ENCODE measurements at regions not wholly inside any gene's neighbourhood (a gene's known extent, or its start where the extent isn't known, plus 50 kb on each side); places are given as distances from the start of the nearest gene placed in this dataset.

GRCh38 chr9:117486426-117486825, 71.6 kb upstream of the ASTN2 start:
- DNase-seq (ENCODE audit: low read depth) = no peak
- no peak for TF ChIP-seq CTCF (IDR thresholded peaks at IDR 0.05; ENCODE audit: low read depth, low read length, missing control alignments)
- in situ Hi-C loops (cut with HindIII; ENCODE audit: low sequenced_read_pairs) = no loop called here
- no peak overlapping the region for H3K4me3 ChIP-seq (ENCODE audit: low read depth, low read length)

- no peak for TF ChIP-seq CTCF (IDR thresholded peaks at IDR 0.05; ENCODE audit: low read depth, low read length, missing control alignments)
- no peak overlapping the region for H3K4me3 ChIP-seq (ENCODE audit: low read depth, low read length)
- in situ Hi-C loops (cut with HindIII; ENCODE audit: low sequenced_read_pairs) = no loop called here
- DNase-seq (ENCODE audit: low read depth) = peak; percentile 9
Observed at GRCh38 chr9:117485176-117485575, 70.3 kb upstream of the ASTN2 start.

- no peak for DNase-seq (ENCODE audit: low read depth)
- TF ChIP-seq CTCF (IDR thresholded peaks at IDR 0.05; ENCODE audit: low read depth, low read length, missing control alignments) = no peak
- no peak overlapping the region for H3K4me3 ChIP-seq (ENCODE audit: low read depth, low read length)
- in situ Hi-C loops (cut with HindIII; ENCODE audit: low sequenced_read_pairs) = no loop called here
Observed at GRCh38 chr9:117480729-117481128, 65.9 kb upstream of the ASTN2 start.

- no peak overlapping the region for H3K4me3 ChIP-seq (ENCODE audit: low read depth, low read length)
- no peak for DNase-seq (ENCODE audit: low read depth)
- in situ Hi-C loops (cut with HindIII; ENCODE audit: low sequenced_read_pairs) = no loop called here
- TF ChIP-seq CTCF (IDR thresholded peaks at IDR 0.05; ENCODE audit: low read depth, low read length, missing control alignments) = no peak
Observed at GRCh38 chr9:117480253-117480652, 65.4 kb upstream of the ASTN2 start.

GRCh38 chr9:117473293-117473692, 58.4 kb upstream of the ASTN2 start:
- in situ Hi-C loops (cut with HindIII; ENCODE audit: low sequenced_read_pairs) = no loop called here

GRCh38 chr9:117470902-117471301, 56.0 kb upstream of the ASTN2 start:
- in situ Hi-C loops (cut with HindIII; ENCODE audit: low sequenced_read_pairs) = no loop called here
- no peak for TF ChIP-seq CTCF (IDR thresholded peaks at IDR 0.05; ENCODE audit: low read depth, low read length, missing control alignments)

More at GRCh38 chr9:117473293-117473692, 58.4 kb upstream of the ASTN2 start:
- no peak for DNase-seq (ENCODE audit: low read depth)
- H3K4me3 ChIP-seq (ENCODE audit: low read depth, low read length) = no peak overlapping the region
- no peak for TF ChIP-seq CTCF (IDR thresholded peaks at IDR 0.05; ENCODE audit: low read depth, low read length, missing control alignments)

GRCh38 chr9:117470455-117470854, 55.6 kb upstream of the ASTN2 start:
- DNase-seq (ENCODE audit: low read depth) = no peak
- in situ Hi-C loops (cut with HindIII; ENCODE audit: low sequenced_read_pairs) = no loop called here

More at GRCh38 chr9:117470902-117471301, 56.0 kb upstream of the ASTN2 start:
- H3K4me3 ChIP-seq (ENCODE audit: low read depth, low read length) = no peak overlapping the region
- no peak for DNase-seq (ENCODE audit: low read depth)

More at GRCh38 chr9:117470455-117470854, 55.6 kb upstream of the ASTN2 start:
- H3K4me3 ChIP-seq (ENCODE audit: low read depth, low read length) = no peak overlapping the region
- TF ChIP-seq CTCF (IDR thresholded peaks at IDR 0.05; ENCODE audit: low read depth, low read length, missing control alignments) = no peak

All from astrocyte of the cerebellum (primary cell).